ENCODE measurements at regions not wholly inside any gene's neighbourhood (a gene's known extent, or its start where the extent isn't known, plus 50 kb on each side); places are given as distances from the start of the nearest gene placed in this dataset.
"Not testable (repeated sequence)": the region's sequence is repeated elsewhere in the genome, so short reads cannot be mapped to it uniquely, and the experiment has no call there.

DNA sequence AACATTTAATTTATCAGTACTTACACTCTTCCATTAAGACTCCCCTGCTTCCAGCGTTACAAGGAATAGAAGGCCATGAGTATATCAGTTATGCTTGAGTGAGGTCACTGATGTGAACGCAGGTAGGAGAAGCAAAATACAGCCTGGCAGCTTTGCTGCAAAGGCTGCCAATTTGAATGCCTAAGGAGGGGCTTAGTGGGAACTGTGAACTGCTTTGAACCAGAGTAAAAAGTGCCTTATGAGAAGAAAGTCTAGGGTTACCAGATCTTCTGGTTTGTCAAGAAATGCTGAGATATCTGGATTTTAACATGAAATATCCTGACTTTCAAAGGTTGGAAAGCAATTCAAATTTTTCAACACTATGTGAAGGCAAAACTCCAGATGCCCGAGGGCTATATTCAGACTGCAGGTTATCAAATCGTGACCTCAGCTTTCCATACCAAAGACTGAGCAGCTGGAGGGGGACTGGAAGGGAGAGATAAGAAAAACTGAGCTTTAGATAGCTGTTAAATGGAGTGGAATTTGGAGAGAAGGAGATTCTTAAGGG, 446.3 kb upstream of the NECTIN3 start:
- H3K27me3 ChIP-seq = no peaks in the 10 kb centered on the region
- WGBS, 4 donors = 40 to 51% (median 49%) methylated on average over 4 of the region's 4 CpGs

DNA sequence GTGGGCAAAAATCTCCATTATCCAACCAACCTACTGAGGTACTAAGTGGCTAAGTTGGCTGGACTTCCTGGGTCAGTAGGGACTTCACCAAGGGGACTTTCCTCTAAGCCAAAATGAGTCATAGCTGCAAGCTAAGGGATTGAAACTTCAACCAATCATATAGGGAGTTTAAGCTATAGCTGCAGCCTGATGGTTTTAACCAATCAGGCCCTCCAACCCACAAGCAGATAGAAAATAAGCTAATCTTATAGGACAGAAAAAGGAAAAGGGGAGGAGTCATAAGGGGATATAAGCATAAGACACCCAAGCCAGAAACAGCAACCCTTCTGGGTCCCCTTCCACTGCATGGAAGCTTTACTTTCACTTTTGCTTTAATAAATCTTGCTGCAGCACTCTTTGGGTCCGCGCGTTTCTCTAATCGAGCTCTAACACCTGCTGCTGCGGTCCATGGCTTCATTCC, 444.9 kb upstream of the NECTIN3 start:
- H3K4me1 ChIP-seq (replicated peaks in 1 of 2); H3K27me3 ChIP-seq; H3K27ac ChIP-seq; H3K9me3 ChIP-seq (replicated peaks in 1 of 3); intact Hi-C loops (cut with DNase I); H3K4me3 ChIP-seq; H3K36me3 ChIP-seq (replicated peaks in 1 of 2); DNase-seq: not testable (repeated sequence)
- 80 to 93% (median 86%) methylated on average over 5 of the region's 5 CpGs for WGBS, 4 donors

More for the DNA sequence above, 446.3 kb upstream of the NECTIN3 start:
- H3K36me3 ChIP-seq (replicated peaks in 1 of 2) = no peaks in the 10 kb centered on the region
- no peak overlapping the region for H3K4me3 ChIP-seq
- no peak for TF ChIP-seq POLR2A (IDR thresholded peaks at IDR 0.05)
- TF ChIP-seq, protein P1, sequence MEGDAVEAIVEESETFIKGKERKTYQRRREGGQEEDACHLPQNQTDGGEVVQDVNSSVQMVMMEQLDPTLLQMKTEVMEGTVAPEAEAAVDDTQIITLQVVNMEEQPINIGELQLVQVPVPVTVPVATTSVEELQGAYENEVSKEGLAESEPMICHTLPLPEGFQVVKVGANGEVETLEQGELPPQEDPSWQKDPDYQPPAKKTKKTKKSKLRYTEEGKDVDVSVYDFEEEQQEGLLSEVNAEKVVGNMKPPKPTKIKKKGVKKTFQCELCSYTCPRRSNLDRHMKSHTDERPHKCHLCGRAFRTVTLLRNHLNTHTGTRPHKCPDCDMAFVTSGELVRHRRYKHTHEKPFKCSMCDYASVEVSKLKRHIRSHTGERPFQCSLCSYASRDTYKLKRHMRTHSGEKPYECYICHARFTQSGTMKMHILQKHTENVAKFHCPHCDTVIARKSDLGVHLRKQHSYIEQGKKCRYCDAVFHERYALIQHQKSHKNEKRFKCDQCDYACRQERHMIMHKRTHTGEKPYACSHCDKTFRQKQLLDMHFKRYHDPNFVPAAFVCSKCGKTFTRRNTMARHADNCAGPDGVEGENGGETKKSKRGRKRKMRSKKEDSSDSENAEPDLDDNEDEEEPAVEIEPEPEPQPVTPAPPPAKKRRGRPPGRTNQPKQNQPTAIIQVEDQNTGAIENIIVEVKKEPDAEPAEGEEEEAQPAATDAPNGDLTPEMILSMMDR (IDR thresholded peaks at IDR 0.05) = no peak
- no peaks in the 10 kb centered on the region for H3K9me3 ChIP-seq (replicated peaks in 1 of 3)
- no peak overlapping the region for H3K27ac ChIP-seq
- DNase-seq = no peak
- H3K4me1 ChIP-seq (replicated peaks in 1 of 2) = no peaks in the 10 kb centered on the region
- intact Hi-C loops (cut with DNase I) = no loop called here

DNA sequence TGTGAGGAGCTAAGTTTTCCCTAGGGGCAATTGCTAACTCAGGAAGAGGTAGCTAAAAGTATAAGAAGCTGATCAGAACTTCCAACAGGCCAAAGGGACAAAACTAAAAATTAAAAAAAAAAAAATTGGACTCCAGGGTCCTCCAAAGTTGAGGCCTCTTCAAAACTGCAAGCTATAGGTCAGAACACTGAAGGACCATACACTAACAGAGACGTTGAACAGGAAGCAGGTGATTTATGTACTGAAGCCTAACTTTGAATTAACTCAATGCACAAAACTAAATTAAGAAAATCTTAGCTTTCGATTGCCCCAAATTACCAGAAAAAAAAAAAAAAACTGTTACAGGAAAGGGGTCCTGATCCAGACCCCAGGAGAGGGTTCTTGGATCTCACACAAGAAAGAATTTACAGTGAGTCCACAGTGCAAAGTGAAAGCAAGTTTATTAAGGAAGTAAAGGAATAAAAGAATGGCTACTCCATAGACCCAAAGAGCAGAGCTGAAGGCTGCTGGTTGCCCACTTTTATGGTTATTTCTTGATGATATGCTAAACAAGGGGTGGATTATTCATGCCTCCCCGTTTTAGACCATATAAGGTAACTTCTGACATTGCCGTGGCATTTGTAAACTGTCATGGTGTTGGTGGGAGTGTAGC, 442.8 kb upstream of the NECTIN3 start:
- Histone ChIP-seq H3K27ac (no peak overlapping the region), H3K27me3 (no peaks in the 10 kb centered on the region), H3K9me3 (replicated peaks in 1 of 3) (no peaks in the 10 kb centered on the region), H3K4me1 (replicated peaks in 1 of 2) (no peaks in the 10 kb centered on the region), H3K36me3 (replicated peaks in 1 of 2) (no peaks in the 10 kb centered on the region), H3K4me3 (no peak overlapping the region)
- DNase-seq = no peak
- 61 to 70% (median 64%) methylated on average over 4 of the region's 4 CpGs for WGBS, 4 donors
- TF ChIP-seq, protein P1 (IDR thresholded peaks at IDR 0.05) = no peak
- TF ChIP-seq POLR2A (IDR thresholded peaks at IDR 0.05) = no peak
- intact Hi-C loops (cut with DNase I) = no loop called here

GRCh38 chr3:110629917-110630316, 441.7 kb upstream of the NECTIN3 start:
- intact Hi-C loops (cut with DNase I) = no loop called here
- Histone ChIP-seq H3K4me3 (no peak overlapping the region), H3K27ac (no peak overlapping the region), H3K36me3 (replicated peaks in 1 of 2) (no peaks in the 10 kb centered on the region), H3K9me3 (replicated peaks in 1 of 3) (no peaks in the 10 kb centered on the region), H3K27me3 (no peaks in the 10 kb centered on the region), H3K4me1 (replicated peaks in 1 of 2) (no peaks in the 10 kb centered on the region)
- DNase-seq = no peak
- TF ChIP-seq, protein P1 (IDR thresholded peaks at IDR 0.05) = no peak
- TF ChIP-seq POLR2A (IDR thresholded peaks at IDR 0.05) = no peak
- 80 to 97% (median 88%) methylated on average over 1 of the region's 1 CpG for WGBS, 4 donors

- TF ChIP-seq POLR2A (IDR thresholded peaks at IDR 0.05) = no peak
- TF ChIP-seq, protein P1 (IDR thresholded peaks at IDR 0.05) = no peak
- intact Hi-C loops (cut with DNase I) = no loop called here
- Histone ChIP-seq H3K27me3 (no peaks in the 10 kb centered on the region), H3K4me3 (no peak overlapping the region), H3K36me3 (replicated peaks in 1 of 2) (no peaks in the 10 kb centered on the region), H3K27ac (no peak overlapping the region), H3K9me3 (replicated peaks in 1 of 3) (no peaks in the 10 kb centered on the region), H3K4me1 (replicated peaks in 1 of 2) (no peaks in the 10 kb centered on the region)
- DNase-seq = no peak
- WGBS, 4 donors = 89 to 92% (median 90%) methylated on average over 17 of the region's 17 CpGs
These were observed 427.4 kb upstream of the NECTIN3 start for GRCh38 chr3:110644203-110644602.
